GM12878 (cell line): ENCODE measurements at regions not wholly inside any gene's neighbourhood (a gene's known extent, or its start where the extent isn't known, plus 50 kb on each side); places are given as distances from the start of the nearest gene placed in this dataset.

ENCODE experiments used
- MAX ChIP-seq: IDR thresholded peaks from 2 replicates; pipeline ENCODE4 v1.6.1; 2012; ENCODE audit warnings: low read depth, low read length, improper control_type of control experiment
- MTA3 ChIP-seq: IDR thresholded peaks from 2 replicates; pipeline ENCODE4 v1.6.1; 2012; ENCODE audit warnings: low read length, inconsistent platforms, borderline replicate concordance
- POLR2AphosphoS5 ChIP-seq: IDR thresholded peaks from 2 replicates; pipeline ENCODE4 v1.6.1; 2011; ENCODE audit warnings: mild to moderate bottlenecking, low read length, inconsistent platforms
- TAF1 ChIP-seq: IDR thresholded peaks from 2 replicates; pipeline ENCODE4 v1.6.1; 2011; ENCODE audit warnings: mild to moderate bottlenecking, low read depth, low read length, borderline replicate concordance

DNA sequence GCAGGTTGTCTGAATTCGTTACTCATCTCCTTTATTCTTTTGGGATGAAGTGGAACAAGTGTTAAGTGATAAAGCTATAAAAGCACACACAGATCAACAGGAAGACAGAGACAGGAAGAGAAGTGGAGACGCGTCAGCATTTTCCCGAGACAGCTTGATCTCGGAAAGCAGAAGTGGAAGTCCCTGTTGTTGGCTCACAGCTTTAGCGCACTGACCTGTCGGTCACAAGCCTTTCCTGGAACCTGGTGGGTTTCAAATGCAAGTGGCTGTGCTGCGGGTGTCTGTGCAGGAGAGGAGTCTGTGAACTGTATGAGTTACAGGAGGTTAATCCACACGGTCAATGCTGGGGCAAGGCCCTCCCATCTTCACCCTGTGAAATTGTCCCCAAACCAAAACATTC is 116.6 kb upstream of the PELI1 start:
- TF ChIP-seq POLR2AphosphoS5 (0 out of 2 replicates have a peak, but pooled peaks have one; percentile 24), MAX (no peak), MTA3 (no peak), TAF1 (no peak)
